Natural killer cell (primary cell): ENCODE measurements at regions not wholly inside any gene's neighbourhood (a gene's known extent, or its start where the extent isn't known, plus 50 kb on each side); places are given as distances from the start of the nearest gene placed in this dataset.

Experiments
- ATAC-seq, 3 donors: fragments of 150-1000 bp in 2 of 3; fragments of 200-7000 bp in 1 of 3; cut with Tn5 transposase; 1 replicate in 1 of 3; 2 replicates in 2 of 3; pipeline ENCODE4 v1.10.0; 2021; ENCODE audit warnings: mild to moderate bottlenecking in 2 of 3, moderate library complexity in 2 of 3
- DNase-seq, 2 donors: peaks; one replicate each; pipeline versions ENCODE4 v3.0.0 to v3.0.0-alpha.2; 2013 to 2021; ENCODE audit warnings: mixed read lengths in 1 of 2
- H3K27ac ChIP-seq: one replicate; pipeline ENCODE4 v1.5.1; 2013; ENCODE audit warnings: mild to moderate bottlenecking, low read length
- H3K27me3 ChIP-seq: one replicate; pipeline ENCODE4 v1.6.1; 2013; ENCODE audit warnings: low read length; ENCODE audit not compliant: control insufficient read depth, insufficient read depth
- H3K36me3 ChIP-seq: one replicate; pipeline ENCODE4 v1.6.1; 2013; ENCODE audit warnings: low read length; ENCODE audit not compliant: control insufficient read depth, insufficient read depth
- H3K4me1 ChIP-seq: one replicate; pipeline ENCODE4 v1.6.1; 2013; ENCODE audit warnings: low read length; ENCODE audit not compliant: control insufficient read depth, insufficient read depth
- H3K4me3 ChIP-seq: one replicate; pipeline ENCODE4 v1.5.1; 2013; ENCODE audit warnings: low read length
- H3K9me3 ChIP-seq: one replicate; pipeline ENCODE4 v1.6.1; 2013; ENCODE audit warnings: low read length; ENCODE audit not compliant: control insufficient read depth, insufficient read depth
- H3K27ac Mint-ChIP-seq, 2 donors: one replicate each; pipeline ENCODE4 v1.8.0; 2022; ENCODE audit warnings: mild to moderate bottlenecking in 2 of 2, mixed read lengths in 2 of 2, moderate library complexity in 1 of 2
- H3K27me3 Mint-ChIP-seq, 2 donors: one replicate each; pipeline ENCODE4 v1.8.0; 2022; ENCODE audit warnings: low read depth in 2 of 2, mixed read lengths in 2 of 2
- H3K36me3 Mint-ChIP-seq: one replicate; pipeline ENCODE4 v1.8.0; 2022; ENCODE audit warnings: mixed read lengths
- H3K4me1 Mint-ChIP-seq, 2 donors: one replicate each; pipeline ENCODE4 v1.8.0; 2022; ENCODE audit warnings: mixed read lengths in 2 of 2
- H3K4me3 Mint-ChIP-seq: one replicate; pipeline ENCODE4 v1.8.0; 2022; ENCODE audit warnings: mild to moderate bottlenecking, moderate library complexity, mixed read lengths
- H3K9me3 Mint-ChIP-seq, 2 donors: one replicate each; pipeline ENCODE4 v1.8.0; 2022; ENCODE audit warnings: mixed read lengths in 2 of 2
- CTCF ChIP-seq: fragments of 200-600 bp; IDR thresholded peaks from one replicate; pipeline ENCODE4 v1.8.0; 2022; ENCODE audit warnings: antibody characterized with exemption
- WGBS: methylation state at CpG from one replicate; pipeline ENCODE4 v1.1.7; 2013; ENCODE audit warnings: missing lambda C conversion rate; ENCODE audit not compliant: insufficient coverage; 5-methylcytosine and 5-hydroxymethylcytosine counted together
- intact Hi-C: fragments of 100-400 bp; cut with micrococcal nuclease; formaldehyde crosslinking; loops from one replicate; pipeline ENCODE4 v1.14.2; 2022

DNA sequence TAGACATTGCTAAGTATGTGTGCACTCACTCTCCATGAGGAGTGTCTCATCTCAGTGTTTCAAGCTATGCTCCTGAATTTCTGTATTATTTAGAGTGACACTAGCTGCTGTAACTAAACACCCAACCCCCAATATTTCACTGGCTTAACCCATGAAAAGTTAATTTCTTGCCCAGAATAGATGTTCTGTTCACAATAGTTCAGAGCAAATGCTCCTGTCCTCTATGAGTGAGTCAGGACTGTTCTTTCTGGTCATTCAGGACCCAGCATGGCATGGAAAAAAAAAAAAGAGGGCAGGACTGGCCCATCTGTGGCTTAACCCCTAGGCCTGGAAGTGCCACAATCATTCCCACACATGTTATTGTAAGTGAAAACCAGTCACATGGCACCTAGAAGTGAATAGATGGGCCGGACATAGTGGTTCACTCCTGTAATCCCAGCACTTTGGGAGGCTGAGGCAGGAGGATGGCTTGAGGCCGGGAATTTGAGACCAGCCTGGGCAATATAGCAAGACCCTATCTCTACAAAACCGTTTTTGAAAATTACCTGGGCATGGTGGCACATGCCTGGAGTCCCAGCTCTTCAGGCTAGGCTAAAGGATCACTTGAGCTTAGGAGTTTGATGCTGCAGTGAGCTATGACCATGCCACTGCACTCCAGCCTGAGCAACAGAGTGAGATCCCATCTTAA lies 663.6 kb downstream of the IRS1 start:
- ATAC-seq (no peak), DNase-seq (no peak)
- intact Hi-C loops: no loop called here
- H3K27me3 Mint-ChIP-seq: no peaks in the 10 kb centered on the region
- H3K9me3 Mint-ChIP-seq: peaks cover 14 to 15% of the 10 kb centered on the region in 2 donors
- H3K4me3 Mint-ChIP-seq: no peak overlapping the region
- no peak for TF ChIP-seq CTCF
- Histone ChIP-seq H3K27me3 (no peaks in the 10 kb centered on the region), H3K27ac (no peak overlapping the region), H3K4me3 (no peak overlapping the region), H3K36me3 (no peaks in the 10 kb centered on the region), H3K9me3 (peaks cover 3% of the 10 kb centered on the region), H3K4me1 (peaks cover 5% of the 10 kb centered on the region)
- no peak overlapping the region for H3K27ac Mint-ChIP-seq
- no peaks in the 10 kb centered on the region for H3K4me1 Mint-ChIP-seq
- WGBS: 82% methylated on average over 3 of the region's 3 CpGs
- peaks cover 6% of the 10 kb centered on the region for H3K36me3 Mint-ChIP-seq

GRCh38 chr2:226132323-226133215 lies 667.1 kb downstream of the IRS1 start:
- intact Hi-C loops: no loop called here
- no peaks in the 10 kb centered on the region for H3K36me3 ChIP-seq
- TF ChIP-seq CTCF: no peak
- Mint-ChIP-seq H3K27ac (no peak overlapping the region), H3K4me1 (no peaks in the 10 kb centered on the region), H3K36me3 (no peaks in the 10 kb centered on the region), H3K27me3 (no peaks in the 10 kb centered on the region), H3K9me3 (peaks cover 9 to 13% of the 10 kb centered on the region in 2 donors), H3K4me3 (no peak overlapping the region)
- ATAC-seq: no peak
- H3K27ac ChIP-seq: no peak overlapping the region
- H3K9me3 ChIP-seq: peaks cover 3% of the 10 kb centered on the region
- WGBS: 89% methylated on average over 5 of the region's 5 CpGs
- DNase-seq: no peak
- H3K4me1 ChIP-seq: peaks cover 5% of the 10 kb centered on the region
- no peak overlapping the region for H3K4me3 ChIP-seq
- no peaks in the 10 kb centered on the region for H3K27me3 ChIP-seq

- Histone ChIP-seq H3K27ac (no peak overlapping the region), H3K4me1 (peaks cover 4% of the 10 kb centered on the region)
- H3K4me1 Mint-ChIP-seq: no peaks in the 10 kb centered on the region
These were observed 668.3 kb downstream of the IRS1 start for GRCh38 chr2:226131299-226131784.

More at GRCh38 chr2:226131299-226131784, 668.3 kb downstream of the IRS1 start:
- no peaks in the 10 kb centered on the region for H3K27me3 Mint-ChIP-seq
- intact Hi-C loops: no loop called here
- Histone ChIP-seq H3K4me3 (no peak overlapping the region), H3K36me3 (no peaks in the 10 kb centered on the region), H3K27me3 (no peaks in the 10 kb centered on the region), H3K9me3 (peaks cover 3% of the 10 kb centered on the region)
- H3K9me3 Mint-ChIP-seq: peaks cover 9 to 15% of the 10 kb centered on the region in 2 donors
- ATAC-seq: no peak
- no peak for DNase-seq
- TF ChIP-seq CTCF: no peak
- no peak overlapping the region for H3K27ac Mint-ChIP-seq
- H3K36me3 Mint-ChIP-seq: no peaks in the 10 kb centered on the region
- H3K4me3 Mint-ChIP-seq: no peak overlapping the region
- WGBS: 85% methylated on average over 2 of the region's 2 CpGs
